Endodermal cell (in vitro differentiated cells): ENCODE measurements at regions not wholly inside any gene's neighbourhood (a gene's known extent, or its start where the extent isn't known, plus 50 kb on each side); places are given as distances from the start of the nearest gene placed in this dataset.

ENCODE experiments used
- DNase-seq: peaks from one replicate; pipeline ENCODE4 v3.0.0-alpha.2; 2017
- H3K27ac ChIP-seq: 2 replicates; pipeline ENCODE4 v1.5.1; 2013; ENCODE audit warnings: mild to moderate bottlenecking, low read depth, low read length, moderate library complexity
- H3K27me3 ChIP-seq: 2 replicates; pipeline ENCODE4 v1.6.1; 2013; ENCODE audit warnings: mild to moderate bottlenecking, low read length, moderate library complexity; ENCODE audit not compliant: insufficient read depth, control insufficient read depth, poor library complexity, severe bottlenecking
- H3K36me3 ChIP-seq: 2 replicates; pipeline ENCODE4 v1.7.0; 2013; ENCODE audit warnings: mild to moderate bottlenecking, low read length, moderate library complexity; ENCODE audit not compliant: control insufficient read depth, insufficient read depth
- H3K4me1 ChIP-seq: one replicate; pipeline ENCODE4 v1.7.0; 2013; ENCODE audit warnings: low read length; ENCODE audit not compliant: control insufficient read depth, insufficient read depth
- H3K4me3 ChIP-seq: 2 replicates; pipeline ENCODE4 v1.5.1; 2013; ENCODE audit warnings: mild to moderate bottlenecking, low read length, moderate library complexity
- H3K9ac ChIP-seq: 2 replicates; pipeline ENCODE4 v1.6.1; 2013; ENCODE audit warnings: mild to moderate bottlenecking, low read length, moderate library complexity; ENCODE audit not compliant: poor library complexity, severe bottlenecking; ENCODE audit errors: extremely low read depth
- H3K9me3 ChIP-seq: 2 replicates; pipeline ENCODE4 v1.6.1; 2013; ENCODE audit warnings: mild to moderate bottlenecking, low read length, moderate library complexity; ENCODE audit not compliant: control insufficient read depth
- H3K27ac Mint-ChIP-seq: 2 replicates; pipeline ENCODE4 v1.8.0; 2020; ENCODE audit warnings: mixed read lengths
- H3K27me3 Mint-ChIP-seq: 2 replicates; pipeline ENCODE4 v1.8.0; 2021; ENCODE audit warnings: mild to moderate bottlenecking, mixed read lengths; ENCODE audit not compliant: insufficient read depth
- H3K36me3 Mint-ChIP-seq: 2 replicates; pipeline ENCODE4 v1.8.0; 2020; ENCODE audit warnings: low read depth, mixed read lengths
- H3K4me1 Mint-ChIP-seq: 2 replicates; pipeline ENCODE4 v1.8.0; 2020; ENCODE audit warnings: mixed read lengths
- H3K4me3 Mint-ChIP-seq: 2 replicates; pipeline ENCODE4 v1.8.0; 2020; ENCODE audit warnings: mild to moderate bottlenecking, moderate library complexity, mixed read lengths
- H3K9me3 Mint-ChIP-seq: 2 replicates; pipeline ENCODE4 v1.8.0; 2020; ENCODE audit warnings: mild to moderate bottlenecking, mixed read lengths
- CTCF ChIP-seq: fragments of 200-600 bp; sonication (generic); conservative IDR thresholded peaks from 2 replicates; pipeline ENCODE4 v1.5.0; 2021; ENCODE audit warnings: antibody characterized with exemption, mild to moderate bottlenecking
- WGBS, 2 experiments: methylation state at CpG; one replicate each; pipeline versions ENCODE4 v1.1.5 to v1.1.7; 2013; ENCODE audit warnings: missing lambda C conversion rate in 2 of 2, mixed read lengths in 1 of 2; ENCODE audit not compliant: insufficient coverage in 1 of 2, insufficient read length in 1 of 2; 5-methylcytosine and 5-hydroxymethylcytosine counted together

DNA sequence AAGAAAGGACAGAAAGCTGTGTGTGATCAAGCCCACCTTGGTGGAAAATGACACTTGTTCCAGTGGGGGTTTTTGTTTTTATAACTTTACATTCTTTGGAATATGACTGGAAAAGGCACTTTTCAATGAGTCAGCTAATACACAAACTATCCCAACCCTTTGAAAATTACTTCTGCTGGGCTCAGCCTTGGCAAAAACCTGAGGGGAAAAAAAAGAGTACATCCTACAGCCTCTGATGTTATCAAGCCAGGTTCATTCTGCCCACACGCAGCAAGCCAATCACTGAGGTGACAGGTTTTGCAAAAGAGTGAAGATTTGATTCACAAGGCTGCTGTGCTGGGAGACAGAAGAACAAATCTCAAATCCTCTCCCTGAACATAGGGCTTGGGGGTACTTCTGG, 484.5 kb upstream of the ERCC4 start:
- H3K9ac ChIP-seq: no peak overlapping the region
- no peaks in the 10 kb centered on the region for H3K27me3 ChIP-seq
- DNase-seq: no peak
- no peak overlapping the region for H3K4me3 ChIP-seq
- no peak overlapping the region for H3K27ac ChIP-seq
- H3K4me1 ChIP-seq: peaks cover 3% of the 10 kb centered on the region
- 80% methylated on average over 1 of the region's 1 CpG; no CpG with 5 or more reads in 1 of the 2 experiments for WGBS, 2 experiments
- no peak overlapping the region for H3K27ac Mint-ChIP-seq
- no peaks in the 10 kb centered on the region for H3K36me3 Mint-ChIP-seq
- H3K4me1 Mint-ChIP-seq: peaks cover 38% of the 10 kb centered on the region
- H3K9me3 ChIP-seq: no peaks in the 10 kb centered on the region
- H3K36me3 ChIP-seq: no peaks in the 10 kb centered on the region
- H3K4me3 Mint-ChIP-seq: no peak overlapping the region
- H3K9me3 Mint-ChIP-seq: peaks cover 2% of the 10 kb centered on the region
- no peaks in the 10 kb centered on the region for H3K27me3 Mint-ChIP-seq
- no peak for TF ChIP-seq CTCF

DNA sequence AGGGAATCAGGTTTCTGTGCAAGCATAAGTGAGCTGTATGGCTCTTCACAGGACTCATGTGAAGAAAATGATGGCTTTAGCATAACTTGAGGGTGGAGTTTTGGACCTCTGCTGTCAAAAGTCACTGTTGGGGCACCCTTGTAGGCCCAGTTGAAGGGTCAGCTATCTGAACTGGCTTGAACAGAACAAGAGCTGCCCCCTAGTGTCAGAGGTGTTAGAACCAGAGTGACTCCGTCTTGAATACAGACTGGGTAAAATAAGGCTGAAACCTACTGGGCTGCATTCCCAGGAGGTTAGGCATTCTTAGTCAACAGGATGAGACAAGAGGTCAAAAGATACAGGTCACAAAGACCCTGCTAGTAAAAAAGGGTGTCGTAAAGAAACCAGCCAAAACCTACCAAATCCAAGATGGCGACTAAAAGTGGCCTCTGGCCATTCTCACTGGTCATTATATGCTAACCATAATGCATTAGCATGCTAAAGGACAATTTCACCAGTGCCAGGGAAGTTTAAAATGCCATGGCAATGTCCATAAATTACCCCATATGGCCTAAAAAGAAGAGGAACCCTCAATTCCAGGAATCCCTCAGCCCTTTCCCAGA, 484.0 kb upstream of the ERCC4 start:
- no peaks in the 10 kb centered on the region for H3K36me3 ChIP-seq
- peak; percentile 62 for DNase-seq
- H3K4me3 ChIP-seq: no peak overlapping the region
- Mint-ChIP-seq H3K27me3 (no peaks in the 10 kb centered on the region), H3K4me3 (no peak overlapping the region), H3K9me3 (peaks cover 2% of the 10 kb centered on the region), H3K27ac (no peak overlapping the region), H3K4me1 (peaks cover 39% of the 10 kb centered on the region), H3K36me3 (no peaks in the 10 kb centered on the region)
- WGBS, 2 experiments: 81 to 96% methylated on average over 3 of the region's 3 CpGs
- H3K9me3 ChIP-seq: no peaks in the 10 kb centered on the region
- H3K4me1 ChIP-seq: peaks cover 3% of the 10 kb centered on the region
- H3K27me3 ChIP-seq: no peaks in the 10 kb centered on the region
- no peak overlapping the region for H3K27ac ChIP-seq
- peak; percentile 75 for TF ChIP-seq CTCF
- no peak overlapping the region for H3K9ac ChIP-seq

GRCh38 chr16:13436641-13437412, 483.1 kb upstream of the ERCC4 start:
- peaks cover 39% of the 10 kb centered on the region for H3K4me1 Mint-ChIP-seq
- H3K27me3 ChIP-seq: no peaks in the 10 kb centered on the region
- no peaks in the 10 kb centered on the region for H3K36me3 ChIP-seq
- TF ChIP-seq CTCF: no peak
- H3K4me3 Mint-ChIP-seq: no peak overlapping the region
- WGBS, 2 experiments: 80 to 92% methylated on average over 5 to 8 of the region's 8 CpGs
- H3K9me3 ChIP-seq: no peaks in the 10 kb centered on the region
- no peak for DNase-seq
- no peak overlapping the region for H3K4me3 ChIP-seq
- H3K9me3 Mint-ChIP-seq: peaks cover 2% of the 10 kb centered on the region
- no peak overlapping the region for H3K27ac ChIP-seq
- H3K36me3 Mint-ChIP-seq: no peaks in the 10 kb centered on the region
- H3K9ac ChIP-seq: no peak overlapping the region
- H3K27me3 Mint-ChIP-seq: no peaks in the 10 kb centered on the region
- no peak overlapping the region for H3K27ac Mint-ChIP-seq
- H3K4me1 ChIP-seq: peaks cover 3% of the 10 kb centered on the region
